Sigmoid colon (tissue), 6 donors: ENCODE measurements at regions not wholly inside any gene's neighbourhood (a gene's known extent, or its start where the extent isn't known, plus 50 kb on each side); places are given as distances from the start of the nearest gene placed in this dataset.

Source experiments
- DNase-seq: peaks from one replicate; pipeline ENCODE4 v3.0.0-alpha.2; 2019
- H3K27ac ChIP-seq, 4 donors: fragments of 200-600 bp; sonication (generic); one replicate each; pipeline ENCODE4 v1.5.1; 2016 to 2019; ENCODE audit warnings: mild to moderate bottlenecking in 1 of 4
- H3K27me3 ChIP-seq, 3 donors: fragments of 200-600 bp; sonication (generic); one replicate each; pipeline ENCODE4 v1.5.1; 2019; ENCODE audit warnings: mild to moderate bottlenecking in 1 of 3
- H3K36me3 ChIP-seq, 4 donors: fragments of 200-600 bp; sonication (generic); one replicate each; pipeline ENCODE4 v1.5.1; 2016 to 2019
- H3K4me1 ChIP-seq, 4 donors: fragments of 200-600 bp; sonication (generic); one replicate each; pipeline ENCODE4 v1.5.1; 2017 to 2019
- H3K4me3 ChIP-seq, 4 donors: fragments of 200-600 bp; sonication (generic); one replicate each; pipeline ENCODE4 v1.5.1; 2017 to 2019; ENCODE audit warnings: mild to moderate bottlenecking in 2 of 4, moderate library complexity in 1 of 4
- H3K9me3 ChIP-seq, 4 donors: fragments of 200-600 bp in 3 of 4; sonication (generic) in 3 of 4; one replicate each; pipeline versions ENCODE4 v1.5.1 to v1.6.1; 2013 to 2019
- CTCF ChIP-seq, 4 experiments: fragments of 450-650 bp in 3 of 4; fragments of 200-600 bp in 1 of 4; IDR thresholded peaks; one replicate each; pipeline ENCODE4 v1.5.1; 2016 to 2019; ENCODE audit warnings: antibody characterized with exemption in 4 of 4, mild to moderate bottlenecking in 3 of 4, moderate library complexity in 2 of 4
- EP300 ChIP-seq, 4 donors: sonication (generic); formaldehyde crosslinking; IDR thresholded peaks; one replicate each; pipeline ENCODE4 v1.6.1; 2017; ENCODE audit warnings: antibody characterized with exemption in 4 of 4
- POLR2A ChIP-seq, 2 donors: fragments of 450-650 bp; IDR thresholded peaks; one replicate each; pipeline ENCODE4 v1.6.1; 2016; ENCODE audit warnings: antibody characterized with exemption in 2 of 2, mild to moderate bottlenecking in 2 of 2, moderate library complexity in 2 of 2
- POLR2AphosphoS5 ChIP-seq, 4 donors: sonication (generic); formaldehyde crosslinking; IDR thresholded peaks; one replicate each; pipeline ENCODE4 v1.6.1; 2017; ENCODE audit warnings: antibody characterized with exemption in 4 of 4
- WGBS, 2 donors: extraction: QIAGEN DNeasy Blood & Tissue Kit; methylation state at CpG; one replicate each; pipeline ENCODE4 v1.1.7; 2013; 5-methylcytosine and 5-hydroxymethylcytosine counted together
- intact Hi-C: fragments of 100-400 bp; cut with DNase I; formaldehyde crosslinking; loops from one replicate; pipeline ENCODE4 v1.15.1; 2023
- donor health status: healthy with polysubstance abuse.
- donor health status: healthy.

DNA sequence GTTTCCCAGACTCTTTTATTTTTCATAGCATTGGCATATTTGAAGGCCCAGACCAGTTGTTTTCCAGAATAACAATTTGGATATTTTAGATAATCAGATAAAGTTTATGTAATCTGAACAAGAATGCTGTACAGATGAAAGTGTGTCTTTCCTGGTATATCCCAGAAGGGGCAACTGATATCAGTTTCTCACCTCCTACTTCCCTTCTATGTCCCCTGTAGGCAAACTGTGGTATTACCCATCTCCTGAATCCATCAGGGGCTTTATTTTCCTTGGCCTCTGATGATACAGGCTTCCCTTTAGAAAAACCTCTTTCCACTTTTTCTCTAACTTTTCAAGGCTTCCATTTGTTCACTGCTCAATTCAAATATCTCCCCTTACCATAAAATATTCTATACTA is 87.5 kb upstream of the RGS1 start:
- intact Hi-C loops = loop anchor here (5.0 kb wide), 2 partner anchors 104 to 419 kb away; no protein-coding TSS in a partner anchor
- H3K9me3 ChIP-seq = no peaks in the 10 kb centered on the region
- peak overlapping the region; percentile 85 to 89 (median 88) for H3K27ac ChIP-seq
- no peak overlapping the region for H3K4me3 ChIP-seq
- H3K36me3 ChIP-seq = no peaks in the 10 kb centered on the region
- H3K27me3 ChIP-seq = no peaks in the 10 kb centered on the region
- no peak for DNase-seq
- TF ChIP-seq CTCF (IDR thresholded peaks at IDR 0.05) = peak in 1 of 4 experiments; percentile 11
- TF ChIP-seq POLR2AphosphoS5 (IDR thresholded peaks at IDR 0.05) = no peak
- peaks cover 0 to 69% (median 51%) of the 10 kb centered on the region in 4 donors for H3K4me1 ChIP-seq

- no peak for TF ChIP-seq POLR2A (IDR thresholded peaks at IDR 0.05)
- TF ChIP-seq POLR2AphosphoS5 (IDR thresholded peaks at IDR 0.05) = no peak
- TF ChIP-seq EP300 (IDR thresholded peaks at IDR 0.05) = no peak
- no peak for TF ChIP-seq CTCF (IDR thresholded peaks at IDR 0.05)
- H3K4me1 ChIP-seq = peaks cover 0 to 69% (median 51%) of the 10 kb centered on the region in 4 donors
- H3K27ac ChIP-seq = peak overlapping the region; percentile 85 to 89 (median 88)
- no peak for DNase-seq
- WGBS, 2 donors = 70 to 82% methylated on average over 1 of the region's 1 CpG
- H3K9me3 ChIP-seq = no peaks in the 10 kb centered on the region
- no peak overlapping the region for H3K4me3 ChIP-seq
- intact Hi-C loops = loop anchor here (5.0 kb wide), 2 partner anchors 103 to 418 kb away; no protein-coding TSS in a partner anchor
- no peaks in the 10 kb centered on the region for H3K27me3 ChIP-seq
- no peaks in the 10 kb centered on the region for H3K36me3 ChIP-seq
Observed at GRCh38 chr1:192489047-192489446, 86.5 kb upstream of the RGS1 start.

DNA sequence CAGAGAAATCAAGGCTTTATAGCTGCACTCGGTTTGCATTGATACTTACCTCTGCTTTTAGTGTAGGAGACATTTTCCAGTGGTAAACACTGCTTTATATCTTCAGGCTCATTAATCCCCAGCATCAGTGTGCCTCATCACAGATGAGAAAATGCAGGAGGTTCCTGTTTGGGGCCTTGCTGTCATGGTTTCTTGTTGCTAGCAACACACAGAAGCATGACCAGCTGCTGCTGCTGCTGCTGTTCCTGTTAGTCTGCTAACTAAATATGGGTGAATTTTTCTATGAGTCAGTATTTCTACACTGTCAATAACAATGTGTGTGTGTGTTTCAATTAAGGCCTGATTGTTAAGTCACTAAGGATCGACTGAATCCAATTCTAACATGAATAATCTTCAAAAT is 85.8 kb upstream of the RGS1 start:
- no peaks in the 10 kb centered on the region for H3K9me3 ChIP-seq
- no peak overlapping the region for H3K4me3 ChIP-seq
- no peaks in the 10 kb centered on the region for H3K27me3 ChIP-seq
- TF ChIP-seq POLR2A (IDR thresholded peaks at IDR 0.05) (no peak), EP300 (IDR thresholded peaks at IDR 0.05) (peak; percentile 81 to 97 (median 95)), POLR2AphosphoS5 (IDR thresholded peaks at IDR 0.05) (peak; percentile 90 to 99 (median 98))
- DNase-seq = peak; percentile 92
- H3K27ac ChIP-seq = peak overlapping the region; percentile 85 to 89 (median 88)
- WGBS, 2 donors = 28 to 43% methylated on average over 2 of the region's 2 CpGs
- intact Hi-C loops = loop anchor here (5.0 kb wide), 2 partner anchors 103 to 418 kb away; no protein-coding TSS in a partner anchor
- H3K4me1 ChIP-seq = peaks cover 0 to 69% (median 51%) of the 10 kb centered on the region in 4 donors
- no peaks in the 10 kb centered on the region for H3K36me3 ChIP-seq

- Histone ChIP-seq H3K9me3 (no peaks in the 10 kb centered on the region), H3K4me1 (peaks cover 0 to 68% (median 47%) of the 10 kb centered on the region in 4 donors), H3K36me3 (no peaks in the 10 kb centered on the region), H3K27ac (peak overlapping the region; percentile 85 to 89 (median 88)), H3K27me3 (no peaks in the 10 kb centered on the region), H3K4me3 (no peak overlapping the region)
- intact Hi-C loops = loop anchor here (2.0 kb wide), 1 partner anchor 39 kb away; no protein-coding TSS in a partner anchor
- 40 to 84% methylated on average over 2 of the region's 2 CpGs for WGBS, 2 donors
- DNase-seq = no peak
- TF ChIP-seq EP300 (IDR thresholded peaks at IDR 0.05) = peak in 1 of 4 donors; percentile 19
- peak in 3 of 4 donors; percentile 23 to 72 (median 63) for TF ChIP-seq POLR2AphosphoS5 (IDR thresholded peaks at IDR 0.05)
- no peak for TF ChIP-seq CTCF (IDR thresholded peaks at IDR 0.05)
Observed at GRCh38 chr1:192491804-192492554, 83.6 kb upstream of the RGS1 start.

- H3K36me3 ChIP-seq = no peaks in the 10 kb centered on the region
- TF ChIP-seq POLR2A (IDR thresholded peaks at IDR 0.05) = no peak
- TF ChIP-seq EP300 (IDR thresholded peaks at IDR 0.05) = no peak
- TF ChIP-seq POLR2AphosphoS5 (IDR thresholded peaks at IDR 0.05) = no peak
- TF ChIP-seq CTCF (IDR thresholded peaks at IDR 0.05) = no peak
- H3K4me1 ChIP-seq = peaks cover 0 to 66% (median 41%) of the 10 kb centered on the region in 4 donors
- intact Hi-C loops = loop anchor here (2.0 kb wide), 1 partner anchor 37 kb away; no protein-coding TSS in a partner anchor
- peak overlapping the region in 1 of 4 donors; percentile 89 for H3K27ac ChIP-seq
- no peak overlapping the region for H3K4me3 ChIP-seq
- H3K27me3 ChIP-seq = no peaks in the 10 kb centered on the region
- no peak for DNase-seq
- 92 to 99% methylated on average over 1 of the region's 1 CpG for WGBS, 2 donors
- H3K9me3 ChIP-seq = no peaks in the 10 kb centered on the region
Observed at GRCh38 chr1:192493584-192493983, 82.0 kb upstream of the RGS1 start.
